Vagina (tissue), 2 donors: ENCODE measurements at regions not wholly inside any gene's neighbourhood (a gene's known extent, or its start where the extent isn't known, plus 50 kb on each side); places are given as distances from the start of the nearest gene placed in this dataset.

Experiments used
- POLR2AphosphoS5 ChIP-seq, 2 donors: sonication (generic); formaldehyde crosslinking; IDR thresholded peaks; one replicate each; pipeline ENCODE4 v1.9.0; 2017; ENCODE audit warnings: antibody characterized with exemption in 2 of 2, mild to moderate bottlenecking in 2 of 2, low read depth in 1 of 2; ENCODE audit not compliant: insufficient read depth in 1 of 2
- TF ChIP-seq, protein P1 (sequence below), 3 experiments: fragments of 450-650 bp in 2 of 3; fragments of 200-600 bp in 1 of 3; sonication (generic) in 1 of 3; IDR thresholded peaks; one replicate each; pipeline ENCODE4 v1.5.1; 2017 to 2019; ENCODE audit warnings: antibody characterized with exemption in 3 of 3, mild to moderate bottlenecking in 2 of 3, moderate library complexity in 2 of 3

GRCh38 chr13:64347664-64348063, 2882.5 kb downstream of the PCDH9 start:
- TF ChIP-seq, protein P1, sequence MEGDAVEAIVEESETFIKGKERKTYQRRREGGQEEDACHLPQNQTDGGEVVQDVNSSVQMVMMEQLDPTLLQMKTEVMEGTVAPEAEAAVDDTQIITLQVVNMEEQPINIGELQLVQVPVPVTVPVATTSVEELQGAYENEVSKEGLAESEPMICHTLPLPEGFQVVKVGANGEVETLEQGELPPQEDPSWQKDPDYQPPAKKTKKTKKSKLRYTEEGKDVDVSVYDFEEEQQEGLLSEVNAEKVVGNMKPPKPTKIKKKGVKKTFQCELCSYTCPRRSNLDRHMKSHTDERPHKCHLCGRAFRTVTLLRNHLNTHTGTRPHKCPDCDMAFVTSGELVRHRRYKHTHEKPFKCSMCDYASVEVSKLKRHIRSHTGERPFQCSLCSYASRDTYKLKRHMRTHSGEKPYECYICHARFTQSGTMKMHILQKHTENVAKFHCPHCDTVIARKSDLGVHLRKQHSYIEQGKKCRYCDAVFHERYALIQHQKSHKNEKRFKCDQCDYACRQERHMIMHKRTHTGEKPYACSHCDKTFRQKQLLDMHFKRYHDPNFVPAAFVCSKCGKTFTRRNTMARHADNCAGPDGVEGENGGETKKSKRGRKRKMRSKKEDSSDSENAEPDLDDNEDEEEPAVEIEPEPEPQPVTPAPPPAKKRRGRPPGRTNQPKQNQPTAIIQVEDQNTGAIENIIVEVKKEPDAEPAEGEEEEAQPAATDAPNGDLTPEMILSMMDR (IDR thresholded peaks at IDR 0.05), result no peak
- TF ChIP-seq POLR2AphosphoS5 (IDR thresholded peaks at IDR 0.05; ENCODE audit: insufficient read depth in 1 of 2, low read depth in 1 of 2), result no peak
